GM18909 (cell line): ENCODE measurements at regions not wholly inside any gene's neighbourhood (a gene's known extent, or its start where the extent isn't known, plus 50 kb on each side); places are given as distances from the start of the nearest gene placed in this dataset.
"Not testable (repeated sequence)": the region's sequence is repeated elsewhere in the genome, so short reads cannot be mapped to it uniquely, and the experiment has no call there.

Experiments used
- ATAC-seq: cut with Tn5 transposase; IDR thresholded peaks from one replicate; pipeline ENCODE4 v1.9.1; 2021; ENCODE audit warnings: mild to moderate bottlenecking; ENCODE audit not compliant: unreplicated experiment, poor library complexity

- no peak for ATAC-seq
These were observed 258.0 kb upstream of the ASIC2 start for GRCh38 chr17:33551075-33551474.

GRCh38 chr17:33551911-33552310, 258.8 kb upstream of the ASIC2 start:
- no peak for ATAC-seq

- ATAC-seq: no peak
These were observed 267.1 kb upstream of the ASIC2 start for GRCh38 chr17:33560165-33560564.

GRCh38 chr17:33560871-33561270, 267.8 kb upstream of the ASIC2 start:
- no peak for ATAC-seq

GRCh38 chr17:33561569-33562334, 268.7 kb upstream of the ASIC2 start:
- ATAC-seq: no peak

GRCh38 chr17:33562792-33563191, 269.7 kb upstream of the ASIC2 start:
- ATAC-seq: no peak

- ATAC-seq: no peak
These were observed 271.1 kb upstream of the ASIC2 start for GRCh38 chr17:33564146-33564545.

- no peak for ATAC-seq
These were observed 274.1 kb upstream of the ASIC2 start for GRCh38 chr17:33567223-33567622.

- ATAC-seq: no peak
These were observed 279.5 kb upstream of the ASIC2 start for GRCh38 chr17:33572615-33573014.

- ATAC-seq: no peak
These were observed 281.9 kb upstream of the ASIC2 start for GRCh38 chr17:33574942-33575445.

GRCh38 chr17:33579740-33580139, 286.6 kb upstream of the ASIC2 start:
- not testable (repeated sequence) for ATAC-seq

- no peak for ATAC-seq
These were observed 287.1 kb upstream of the ASIC2 start for GRCh38 chr17:33580215-33580614.

- ATAC-seq: no peak
These were observed 289.6 kb upstream of the ASIC2 start for GRCh38 chr17:33582661-33583060.

GRCh38 chr17:33583518-33584417, 290.7 kb upstream of the ASIC2 start:
- ATAC-seq: no peak

GRCh38 chr17:33593991-33594390, 300.9 kb upstream of the ASIC2 start:
- no peak for ATAC-seq

- ATAC-seq: no peak
These were observed 302.7 kb upstream of the ASIC2 start for GRCh38 chr17:33595828-33596227.

- ATAC-seq: no peak
These were observed 303.8 kb upstream of the ASIC2 start for GRCh38 chr17:33596899-33597298.

GRCh38 chr17:33598797-33599196, 305.7 kb upstream of the ASIC2 start:
- no peak for ATAC-seq

GRCh38 chr17:33602981-33603380, 309.9 kb upstream of the ASIC2 start:
- ATAC-seq: no peak

- no peak for ATAC-seq
These were observed 310.7 kb upstream of the ASIC2 start for GRCh38 chr17:33603789-33604188.

- ATAC-seq: no peak
These were observed 318.4 kb upstream of the ASIC2 start for GRCh38 chr17:33611532-33611931.
